ENCODE measurements at regions not wholly inside any gene's neighbourhood (a gene's known extent, or its start where the extent isn't known, plus 50 kb on each side); places are given as distances from the start of the nearest gene placed in this dataset.

- H3K4me1 ChIP-seq, result peaks cover 3% of the 10 kb centered on the region
- no peak overlapping the region for H3K27ac ChIP-seq
- no peak for DNase-seq (ENCODE audit: extremely low spot score in 2 of 2)
- intact Hi-C loops (cut with DNase I), result no loop called here
- no peaks in the 10 kb centered on the region for H3K36me3 ChIP-seq
- no peak overlapping the region for H3K4me3 ChIP-seq
- H3K9me3 ChIP-seq, result no peaks in the 10 kb centered on the region
- no peaks in the 10 kb centered on the region for H3K27me3 ChIP-seq
- no peak for TF ChIP-seq CTCF (IDR thresholded peaks at IDR 0.05)
- no peak for TF ChIP-seq POLR2A (IDR thresholded peaks at IDR 0.05)
- TF ChIP-seq POLR2AphosphoS5 (IDR thresholded peaks at IDR 0.05; ENCODE audit: insufficient read depth in 1 of 2, low read depth in 1 of 2), result no peak
Observed at GRCh38 chr6:144394210-144394609, 109.1 kb downstream of the UTRN start.

DNA sequence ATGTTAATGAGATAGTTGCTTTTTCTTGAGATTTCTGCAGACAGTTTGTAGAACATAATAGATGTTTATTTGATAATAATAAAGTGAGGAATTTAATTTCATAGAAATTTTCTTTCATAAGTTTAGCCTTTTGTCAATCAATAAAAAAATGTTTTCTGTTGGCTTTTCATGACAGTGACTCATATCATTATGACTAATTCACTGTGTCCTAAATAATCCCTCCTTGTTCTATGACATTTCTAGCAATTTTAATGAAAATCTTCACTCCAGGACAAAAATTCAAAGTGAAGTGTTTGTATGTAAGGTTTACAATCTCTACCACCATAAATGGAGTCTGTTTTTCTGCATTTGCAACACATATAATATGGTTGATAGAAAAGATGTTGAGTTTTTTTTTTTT is 109.9 kb downstream of the UTRN start:
- no peaks in the 10 kb centered on the region for H3K9me3 ChIP-seq
- peaks cover 5% of the 10 kb centered on the region for H3K4me1 ChIP-seq
- no peak for DNase-seq (ENCODE audit: extremely low spot score in 2 of 2)
- intact Hi-C loops (cut with DNase I), result no loop called here
- no peaks in the 10 kb centered on the region for H3K27me3 ChIP-seq
- no peak for TF ChIP-seq CTCF (IDR thresholded peaks at IDR 0.05)
- TF ChIP-seq POLR2A (IDR thresholded peaks at IDR 0.05), result no peak
- TF ChIP-seq POLR2AphosphoS5 (IDR thresholded peaks at IDR 0.05; ENCODE audit: insufficient read depth in 1 of 2, low read depth in 1 of 2), result no peak
- no peaks in the 10 kb centered on the region for H3K36me3 ChIP-seq
- no peak overlapping the region for H3K27ac ChIP-seq
- H3K4me3 ChIP-seq, result no peak overlapping the region

DNA sequence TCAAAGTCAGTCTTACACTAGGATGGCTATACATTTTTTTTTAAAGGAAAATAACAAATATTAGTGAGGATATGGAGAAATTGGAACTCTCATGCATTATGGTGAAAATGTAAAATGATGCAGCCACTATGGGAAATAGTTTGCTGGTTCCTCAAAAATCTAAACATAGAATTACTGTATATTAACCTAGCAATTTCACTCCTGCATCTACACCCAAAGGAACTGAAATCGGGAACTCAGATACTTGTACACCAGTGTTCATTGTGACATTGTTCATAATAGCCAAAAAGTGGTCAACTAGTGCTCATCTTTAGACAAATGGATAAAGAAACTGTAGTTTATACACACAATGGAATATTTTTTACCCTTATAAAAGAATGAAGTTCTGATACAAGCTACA is 110.7 kb downstream of the UTRN start:
- no peaks in the 10 kb centered on the region for H3K27me3 ChIP-seq
- intact Hi-C loops (cut with DNase I), result no loop called here
- no peak for DNase-seq (ENCODE audit: extremely low spot score in 2 of 2)
- H3K9me3 ChIP-seq, result no peaks in the 10 kb centered on the region
- no peaks in the 10 kb centered on the region for H3K36me3 ChIP-seq
- H3K27ac ChIP-seq, result no peak overlapping the region
- TF ChIP-seq POLR2AphosphoS5 (IDR thresholded peaks at IDR 0.05; ENCODE audit: insufficient read depth in 1 of 2, low read depth in 1 of 2) (no peak), CTCF (IDR thresholded peaks at IDR 0.05) (no peak), POLR2A (IDR thresholded peaks at IDR 0.05) (no peak)
- peaks cover 5% of the 10 kb centered on the region for H3K4me1 ChIP-seq
- no peak overlapping the region for H3K4me3 ChIP-seq

- no peak for TF ChIP-seq POLR2A (IDR thresholded peaks at IDR 0.05)
- no peak for TF ChIP-seq POLR2AphosphoS5 (IDR thresholded peaks at IDR 0.05; ENCODE audit: insufficient read depth in 1 of 2, low read depth in 1 of 2)
- TF ChIP-seq CTCF (IDR thresholded peaks at IDR 0.05), result no peak
- Histone ChIP-seq H3K9me3 (no peaks in the 10 kb centered on the region), H3K4me1 (peaks cover 5% of the 10 kb centered on the region), H3K36me3 (no peaks in the 10 kb centered on the region), H3K27me3 (no peaks in the 10 kb centered on the region), H3K27ac (no peak overlapping the region), H3K4me3 (no peak overlapping the region)
- DNase-seq (ENCODE audit: extremely low spot score in 2 of 2), result no peak
- intact Hi-C loops (cut with DNase I), result no loop called here
Observed at GRCh38 chr6:144397141-144397540, 112.0 kb downstream of the UTRN start.

DNA sequence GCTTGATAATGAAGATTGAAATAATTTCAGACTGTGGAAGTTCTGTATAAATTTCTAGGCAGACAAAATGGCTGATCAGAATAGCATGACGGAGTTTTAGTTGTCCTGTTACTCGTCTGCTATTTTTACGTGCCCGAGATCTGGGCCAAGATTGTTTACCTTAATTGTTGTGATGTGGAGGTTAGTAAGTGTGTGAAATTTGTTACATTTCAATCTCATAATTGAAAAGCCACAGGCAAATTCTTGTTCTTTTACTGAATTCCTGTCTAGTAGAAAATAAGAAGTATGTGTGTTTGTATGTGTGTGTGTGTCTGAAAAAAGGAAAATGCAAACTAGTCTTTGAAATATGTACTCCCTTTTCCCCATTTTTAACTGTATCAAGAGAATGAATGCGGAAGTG is 115.2 kb downstream of the UTRN start:
- H3K27me3 ChIP-seq, result no peaks in the 10 kb centered on the region
- no peaks in the 10 kb centered on the region for H3K36me3 ChIP-seq
- H3K4me1 ChIP-seq, result peaks cover 20% of the 10 kb centered on the region
- intact Hi-C loops (cut with DNase I), result no loop called here
- TF ChIP-seq POLR2AphosphoS5 (IDR thresholded peaks at IDR 0.05; ENCODE audit: insufficient read depth in 1 of 2, low read depth in 1 of 2) (no peak), POLR2A (IDR thresholded peaks at IDR 0.05) (no peak), CTCF (IDR thresholded peaks at IDR 0.05) (no peak)
- no peak overlapping the region for H3K4me3 ChIP-seq
- no peak overlapping the region for H3K27ac ChIP-seq
- DNase-seq (ENCODE audit: extremely low spot score in 2 of 2), result no peak
- no peaks in the 10 kb centered on the region for H3K9me3 ChIP-seq

All from vagina (tissue), 2 donors.